ENCODE measurements at regions not wholly inside any gene's neighbourhood (a gene's known extent, or its start where the extent isn't known, plus 50 kb on each side); places are given as distances from the start of the nearest gene placed in this dataset.
A peak's percentile ranks its signal among the peaks of the same experiment; 100 is the strongest.

- H3K27ac ChIP-seq (ENCODE audit: extremely low read depth, low read depth, low read length), result no peak overlapping the region
- H3K9ac ChIP-seq (ENCODE audit: insufficient read depth in 1 of 2, low read depth in 2 of 2, low read length in 2 of 2), result no peak overlapping the region
- ChIA-PET CTCF (ENCODE audit: low intra/inter-chr PET ratio) (no interaction called here), POLR2A (no interaction called here)
- no peak for FAIRE-seq
- no peaks in the 10 kb centered on the region; a peak in 1 of 5 replicates for H3K4me1 ChIP-seq (replicated peaks in 1 of 2; ENCODE audit: control insufficient read depth in 2 of 2, insufficient read depth in 2 of 2, low read length in 2 of 2)
- in situ Hi-C loops (cut with MboI), result no loop called here
- WGBS (ENCODE audit: insufficient coverage, low coverage, missing lambda C conversion rate), result 37% methylated on average over 4 of the region's 4 CpGs
- no peaks in the 10 kb centered on the region for H3K9me3 ChIP-seq (replicated peaks; ENCODE audit: control insufficient read depth, insufficient read depth, low read depth, low read length)
- H3K27me3 ChIP-seq (ENCODE audit: control insufficient read depth in 2 of 2, insufficient read depth in 2 of 2, low read length in 2 of 2), result no peaks in the 10 kb centered on the region
- H3K36me3 ChIP-seq (ENCODE audit: control insufficient read depth, insufficient read depth, low read length), result no peaks in the 10 kb centered on the region
- H4K20me1 ChIP-seq (replicated peaks; ENCODE audit: control insufficient read depth, insufficient read depth, low read length), result no peaks in the 10 kb centered on the region
- ATAC-seq, result no peak
- no TSS peak for BruUV-seq (replicated peaks)
- H3K79me2 ChIP-seq (ENCODE audit: control insufficient read depth, insufficient read depth, low read length), result no peaks in the 10 kb centered on the region
- H3K4me2 ChIP-seq (ENCODE audit: insufficient read depth, low read length), result no peak overlapping the region
- H3K4me3 ChIP-seq, result no peak overlapping the region
- DNase-seq (ENCODE audit: extremely low read depth in 1 of 4, low spot score in 3 of 4), result no peak
- intact Hi-C loops (cut with micrococcal nuclease), result loop anchor here (10.0 kb wide), 2 partner anchors 509 to 1079 kb away; no protein-coding TSS in a partner anchor
- H2AFZ ChIP-seq (ENCODE audit: low read depth, low read length), result no peak overlapping the region
- H3K9me1 ChIP-seq (ENCODE audit: control insufficient read depth, insufficient read depth, low read length), result no peaks in the 10 kb centered on the region
- TF ChIP-seq SFPQ (IDR thresholded peaks at IDR 0.05; ENCODE audit: low read depth, low read length), result no peak
- peak; percentile 48 for TF ChIP-seq USF2 (CRISPR knock-in tag; IDR thresholded peaks at IDR 0.05)
- TF ChIP-seq DACH1 (IDR thresholded peaks at IDR 0.05; ENCODE audit: partially characterized antibody), result no peak
- no peak for TF ChIP-seq SPI1 (IDR thresholded peaks at IDR 0.05; ENCODE audit: borderline replicate concordance, low read depth, low read length)
- TF ChIP-seq MECOM (CRISPR knock-in tag; IDR thresholded peaks at IDR 0.05), result no peak
- TF ChIP-seq ZNF134 (CRISPR knock-in tag; conservative IDR thresholded peaks at IDR 0.05), result peak; percentile 100
- peak; percentile 28; the same call in 1 of the 2 replicates for TF ChIP-seq TFE3 (CRISPR knock-in tag; IDR thresholded peaks at IDR 0.05)
- peak; percentile 66 for TF ChIP-seq BHLHE40 (IDR thresholded peaks at IDR 0.05; ENCODE audit: low read length)
- TF ChIP-seq PCBP1 (IDR thresholded peaks at IDR 0.05; ENCODE audit: low read depth, low read length, poor library complexity, severe bottlenecking), result no peak
- peak; percentile 65; the same call in 1 of the 2 replicates for TF ChIP-seq FOXM1 (IDR thresholded peaks at IDR 0.05; ENCODE audit: low read depth)
- no peak for TF ChIP-seq FOXM1 (CRISPR knock-in tag; IDR thresholded peaks at IDR 0.05; ENCODE audit: low read depth)
- TF ChIP-seq FOXK2 (conservative IDR thresholded peaks at IDR 0.05 in 1 of 2, IDR thresholded peaks at IDR 0.05 in 1 of 2; ENCODE audit: low read depth in 2 of 2), result no peak
- no peak for TF ChIP-seq PATZ1 (CRISPR knock-in tag; IDR thresholded peaks at IDR 0.05; ENCODE audit: borderline replicate concordance)
- peak; percentile 82 for TF ChIP-seq RBM25 (IDR thresholded peaks at IDR 0.05; ENCODE audit: low read depth, low read length, severe bottlenecking)
- TF ChIP-seq ETV5 (CRISPR knock-in tag; IDR thresholded peaks at IDR 0.05; ENCODE audit: low read depth), result no peak
These were observed 546.5 kb downstream of the EDEM1 start for GRCh38 chr3:5733995-5734394.
